Peyer's patch (tissue), 4 donors: ENCODE measurements at regions not wholly inside any gene's neighbourhood (a gene's known extent, or its start where the extent isn't known, plus 50 kb on each side); places are given as distances from the start of the nearest gene placed in this dataset.
"Not testable (repeated sequence)": the region's sequence is repeated elsewhere in the genome, so short reads cannot be mapped to it uniquely, and the experiment has no call there.

Source experiments
- DNase-seq, 3 donors: peaks; one replicate each; pipeline ENCODE4 v3.0.0-alpha.2; 2017 to 2019
- H3K27ac ChIP-seq, 4 donors: fragments of 200-600 bp; sonication (generic); one replicate each; pipeline ENCODE4 v1.5.1; 2016 to 2019
- H3K27me3 ChIP-seq, 2 donors: fragments of 200-600 bp; sonication (generic); one replicate each; pipeline ENCODE4 v1.5.1; 2019
- H3K36me3 ChIP-seq, 3 donors: fragments of 200-600 bp; sonication (generic); one replicate each; pipeline ENCODE4 v1.5.1; 2016 to 2019
- H3K4me1 ChIP-seq, 4 donors: fragments of 200-600 bp; sonication (generic); one replicate each; pipeline ENCODE4 v1.5.1; 2016 to 2019
- H3K4me3 ChIP-seq, 4 donors: fragments of 200-600 bp; sonication (generic); 1 replicate in 3 of 4; 2 replicates in 1 of 4; pipeline ENCODE4 v1.5.1; 2016 to 2019; ENCODE audit warnings: mild to moderate bottlenecking in 1 of 4
- H3K9me3 ChIP-seq, 4 donors: fragments of 200-600 bp; sonication (generic); one replicate each; pipeline ENCODE4 v1.5.1; 2016 to 2019; ENCODE audit warnings: mild to moderate bottlenecking in 1 of 4
- CTCF ChIP-seq, 6 experiments: fragments of 450-650 bp in 4 of 6; fragments of 200-600 bp in 2 of 6; sonication (generic) in 1 of 6; IDR thresholded peaks; one replicate each; pipeline ENCODE4 v1.5.1; 2017 to 2019; ENCODE audit warnings: antibody characterized with exemption in 6 of 6, mild to moderate bottlenecking in 3 of 6, moderate library complexity in 1 of 6
- POLR2A ChIP-seq, 2 donors: fragments of 450-650 bp; IDR thresholded peaks; one replicate each; pipeline ENCODE4 v1.5.1; 2017; ENCODE audit warnings: antibody characterized with exemption in 2 of 2, mild to moderate bottlenecking in 2 of 2, moderate library complexity in 2 of 2

- DNase-seq = no peak
- Histone ChIP-seq H3K27me3 (no peaks in the 10 kb centered on the region), H3K36me3 (no peaks in the 10 kb centered on the region), H3K4me3 (no peak overlapping the region), H3K9me3 (no peaks in the 10 kb centered on the region), H3K4me1 (no peaks in the 10 kb centered on the region), H3K27ac (no peak overlapping the region)
- TF ChIP-seq CTCF (IDR thresholded peaks at IDR 0.05) (no peak), POLR2A (IDR thresholded peaks at IDR 0.05) (no peak)
Measured at GRCh38 chr4:116546759-116547158, 538.6 kb downstream of the TRAM1L1 start.

- no peaks in the 10 kb centered on the region for H3K36me3 ChIP-seq
Measured at GRCh38 chr4:116544946-116545345, 540.4 kb downstream of the TRAM1L1 start.

GRCh38 chr4:116539744-116540143 lies 545.6 kb downstream of the TRAM1L1 start:
- H3K4me1 ChIP-seq = no peaks in the 10 kb centered on the region
- TF ChIP-seq POLR2A (IDR thresholded peaks at IDR 0.05) (no peak), CTCF (IDR thresholded peaks at IDR 0.05) (no peak)
- DNase-seq = no peak
- no peak overlapping the region for H3K27ac ChIP-seq
- no peaks in the 10 kb centered on the region for H3K9me3 ChIP-seq
- no peak overlapping the region for H3K4me3 ChIP-seq
- no peaks in the 10 kb centered on the region for H3K27me3 ChIP-seq
- no peaks in the 10 kb centered on the region for H3K36me3 ChIP-seq

More at GRCh38 chr4:116544946-116545345, 540.4 kb downstream of the TRAM1L1 start:
- Histone ChIP-seq H3K9me3 (no peaks in the 10 kb centered on the region), H3K27ac (no peak overlapping the region), H3K4me3 (no peak overlapping the region), H3K27me3 (no peaks in the 10 kb centered on the region), H3K4me1 (no peaks in the 10 kb centered on the region)
- DNase-seq = no peak
- TF ChIP-seq CTCF (IDR thresholded peaks at IDR 0.05) (no peak), POLR2A (IDR thresholded peaks at IDR 0.05) (no peak)

GRCh38 chr4:116537828-116538227 lies 547.5 kb downstream of the TRAM1L1 start:
- TF ChIP-seq CTCF (IDR thresholded peaks at IDR 0.05) (no peak), POLR2A (IDR thresholded peaks at IDR 0.05) (no peak)
- Histone ChIP-seq H3K4me3 (no peak overlapping the region), H3K36me3 (no peaks in the 10 kb centered on the region), H3K4me1 (no peaks in the 10 kb centered on the region), H3K9me3 (no peaks in the 10 kb centered on the region), H3K27ac (no peak overlapping the region), H3K27me3 (no peaks in the 10 kb centered on the region)
- DNase-seq = no peak

- H3K9me3 ChIP-seq, DNase-seq, H3K27me3 ChIP-seq, H3K4me3 ChIP-seq, H3K36me3 ChIP-seq, H3K4me1 ChIP-seq, H3K27ac ChIP-seq: not testable (repeated sequence)
Measured at GRCh38 chr4:116536024-116536423, 549.4 kb downstream of the TRAM1L1 start.

- Histone ChIP-seq H3K4me1 (no peaks in the 10 kb centered on the region), H3K27me3 (no peaks in the 10 kb centered on the region), H3K36me3 (no peaks in the 10 kb centered on the region), H3K27ac (no peak overlapping the region), H3K4me3 (no peak overlapping the region), H3K9me3 (no peaks in the 10 kb centered on the region)
- TF ChIP-seq POLR2A (IDR thresholded peaks at IDR 0.05) (no peak), CTCF (IDR thresholded peaks at IDR 0.05) (no peak)
- DNase-seq = no peak
Measured at GRCh38 chr4:116531870-116532269, 553.5 kb downstream of the TRAM1L1 start.
